Ishikawa (cell line): ENCODE measurements at regions not wholly inside any gene's neighbourhood (a gene's known extent, or its start where the extent isn't known, plus 50 kb on each side); places are given as distances from the start of the nearest gene placed in this dataset.

Experiments used
- CEBPB ChIP-seq: IDR thresholded peaks from 2 replicates; pipeline ENCODE4 v1.6.1; 2012
- CREB1 ChIP-seq: IDR thresholded peaks from 2 replicates; pipeline ENCODE4 v1.6.1; 2012; ENCODE audit warnings: low read depth
- EGR1 ChIP-seq: IDR thresholded peaks from 2 replicates; pipeline ENCODE4 v1.6.1; 2012
- EP300 ChIP-seq: IDR thresholded peaks from 2 replicates; pipeline ENCODE4 v1.6.1; 2012; ENCODE audit warnings: borderline replicate concordance
- FOXM1 ChIP-seq: IDR thresholded peaks from 2 replicates; pipeline ENCODE4 v1.6.1; 2012; ENCODE audit warnings: low read depth, borderline replicate concordance
- NFIC ChIP-seq: IDR thresholded peaks from 2 replicates; pipeline ENCODE4 v1.6.1; 2012
- RAD21 ChIP-seq: IDR thresholded peaks from 2 replicates; pipeline ENCODE4 v1.6.1; 2012; ENCODE audit warnings: low read depth
- TAF1 ChIP-seq: IDR thresholded peaks from 2 replicates; pipeline ENCODE4 v1.6.1; 2012; ENCODE audit warnings: low read depth, mild to moderate bottlenecking
- TCF12 ChIP-seq: IDR thresholded peaks from 2 replicates; pipeline ENCODE4 v1.6.1; 2012; ENCODE audit warnings: low read depth
- TEAD4 ChIP-seq: IDR thresholded peaks from 2 replicates; pipeline ENCODE4 v1.6.1; 2012
- YY1 ChIP-seq: IDR thresholded peaks from 2 replicates; pipeline ENCODE4 v1.6.1; 2012; ENCODE audit warnings: low read depth
- ZBTB7A ChIP-seq: IDR thresholded peaks from 2 replicates; pipeline ENCODE4 v1.6.1; 2012; ENCODE audit warnings: low read depth
- TF ChIP-seq, protein P1 (sequence below): IDR thresholded peaks from 2 replicates; pipeline ENCODE4 v1.6.1; 2012; ENCODE audit warnings: low read depth, mild to moderate bottlenecking
- TF ChIP-seq, protein P2 (sequence below): IDR thresholded peaks from 2 replicates; pipeline ENCODE4 v1.6.1; 2012
- TF ChIP-seq, protein P3 (sequence below): IDR thresholded peaks from 2 replicates; pipeline ENCODE4 v1.6.1; 2012

DNA sequence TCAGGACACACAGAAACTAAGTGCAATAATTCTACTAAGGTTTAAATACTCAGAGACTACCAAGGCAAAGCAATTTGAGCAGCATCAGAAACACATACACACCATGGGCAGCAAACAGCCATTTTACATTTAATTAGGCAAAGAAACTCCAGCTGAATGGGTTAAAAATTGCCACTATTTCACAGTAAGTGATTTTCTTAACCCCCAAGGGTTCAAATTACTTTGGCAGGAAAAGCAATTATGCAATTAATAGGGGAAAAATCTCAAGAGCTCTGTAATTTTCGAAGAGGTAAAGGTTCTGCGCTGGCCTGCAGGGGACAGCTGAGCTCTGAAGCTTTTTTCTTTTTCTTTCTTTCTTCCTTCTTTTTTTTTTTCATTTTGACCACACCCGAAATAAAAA is 206.2 kb upstream of the RRP15 start:
- TF ChIP-seq, protein P1, sequence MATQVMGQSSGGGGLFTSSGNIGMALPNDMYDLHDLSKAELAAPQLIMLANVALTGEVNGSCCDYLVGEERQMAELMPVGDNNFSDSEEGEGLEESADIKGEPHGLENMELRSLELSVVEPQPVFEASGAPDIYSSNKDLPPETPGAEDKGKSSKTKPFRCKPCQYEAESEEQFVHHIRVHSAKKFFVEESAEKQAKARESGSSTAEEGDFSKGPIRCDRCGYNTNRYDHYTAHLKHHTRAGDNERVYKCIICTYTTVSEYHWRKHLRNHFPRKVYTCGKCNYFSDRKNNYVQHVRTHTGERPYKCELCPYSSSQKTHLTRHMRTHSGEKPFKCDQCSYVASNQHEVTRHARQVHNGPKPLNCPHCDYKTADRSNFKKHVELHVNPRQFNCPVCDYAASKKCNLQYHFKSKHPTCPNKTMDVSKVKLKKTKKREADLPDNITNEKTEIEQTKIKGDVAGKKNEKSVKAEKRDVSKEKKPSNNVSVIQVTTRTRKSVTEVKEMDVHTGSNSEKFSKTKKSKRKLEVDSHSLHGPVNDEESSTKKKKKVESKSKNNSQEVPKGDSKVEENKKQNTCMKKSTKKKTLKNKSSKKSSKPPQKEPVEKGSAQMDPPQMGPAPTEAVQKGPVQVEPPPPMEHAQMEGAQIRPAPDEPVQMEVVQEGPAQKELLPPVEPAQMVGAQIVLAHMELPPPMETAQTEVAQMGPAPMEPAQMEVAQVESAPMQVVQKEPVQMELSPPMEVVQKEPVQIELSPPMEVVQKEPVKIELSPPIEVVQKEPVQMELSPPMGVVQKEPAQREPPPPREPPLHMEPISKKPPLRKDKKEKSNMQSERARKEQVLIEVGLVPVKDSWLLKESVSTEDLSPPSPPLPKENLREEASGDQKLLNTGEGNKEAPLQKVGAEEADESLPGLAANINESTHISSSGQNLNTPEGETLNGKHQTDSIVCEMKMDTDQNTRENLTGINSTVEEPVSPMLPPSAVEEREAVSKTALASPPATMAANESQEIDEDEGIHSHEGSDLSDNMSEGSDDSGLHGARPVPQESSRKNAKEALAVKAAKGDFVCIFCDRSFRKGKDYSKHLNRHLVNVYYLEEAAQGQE, result no peak
- TF ChIP-seq EGR1 (no peak), CREB1 (no peak), YY1 (no peak), TEAD4 (no peak), ZBTB7A (no peak), CEBPB (no peak), TAF1 (no peak)

DNA sequence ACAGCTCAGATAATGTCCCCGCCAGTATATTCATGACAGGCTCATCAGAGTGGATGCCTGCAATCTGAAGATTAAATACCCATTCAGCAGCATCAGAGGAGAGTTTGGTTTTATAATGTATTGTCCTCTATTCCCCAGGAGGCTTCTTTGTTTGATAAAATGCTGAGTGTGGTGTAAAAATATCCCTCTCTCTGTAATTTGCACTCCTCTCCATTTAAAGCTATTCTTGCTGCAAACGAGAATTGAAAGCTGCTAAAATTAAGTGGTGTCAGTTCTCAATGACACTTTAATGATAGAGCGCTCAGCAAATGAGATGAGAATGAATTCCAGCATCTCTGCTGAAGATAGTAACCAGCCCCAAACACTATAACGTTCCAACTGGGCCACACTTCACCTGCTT is 205.7 kb upstream of the RRP15 start:
- TF ChIP-seq RAD21, result no peak
- TF ChIP-seq, protein P1, result no peak

DNA sequence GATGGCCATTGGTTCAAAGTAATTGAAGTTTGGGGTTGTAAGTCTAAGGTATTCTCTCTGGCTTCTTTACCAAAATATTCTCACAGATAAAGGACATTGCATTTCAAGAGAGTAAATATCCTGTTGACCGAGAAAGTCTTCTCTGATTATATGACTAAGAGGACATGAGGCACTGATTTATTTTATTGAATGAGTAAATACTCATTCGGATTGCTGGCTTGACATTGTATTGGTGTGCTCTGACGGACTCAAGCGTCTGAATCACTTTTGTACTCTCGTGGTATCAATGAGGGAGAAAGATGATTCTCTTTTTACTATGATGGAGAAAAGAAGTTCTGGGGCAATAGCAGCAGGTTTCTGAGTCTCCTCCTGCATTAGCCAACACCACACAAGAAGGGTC is 205.3 kb upstream of the RRP15 start:
- TF ChIP-seq ZBTB7A, result no peak
- TF ChIP-seq YY1, result no peak
- TF ChIP-seq RAD21, result no peak
- no peak for TF ChIP-seq TCF12
- no peak for TF ChIP-seq CEBPB
- TF ChIP-seq NFIC, result no peak
- no peak for TF ChIP-seq TEAD4
- no peak for TF ChIP-seq TAF1
- no peak for TF ChIP-seq EGR1

DNA sequence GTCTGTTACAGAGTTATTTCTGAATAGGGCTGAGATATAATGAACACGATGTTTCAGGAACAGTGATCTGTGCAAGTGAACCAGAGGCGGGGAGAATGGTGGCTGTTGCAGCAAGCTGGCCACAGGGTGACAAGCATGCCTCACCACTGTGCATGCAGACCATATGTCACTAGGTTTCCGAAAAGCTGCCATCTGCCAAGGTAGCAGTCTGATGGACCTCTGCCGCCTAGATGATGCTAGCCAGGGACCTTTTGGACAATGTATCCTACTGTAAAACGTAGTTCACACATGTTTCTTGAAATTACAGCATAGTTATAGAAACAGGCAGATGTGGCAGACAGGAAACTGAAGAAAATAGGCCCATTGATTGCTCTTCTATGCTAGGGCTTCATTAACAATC is 204.2 kb upstream of the RRP15 start:
- TF ChIP-seq CEBPB, result no peak
- no peak for TF ChIP-seq RAD21
- TF ChIP-seq, protein P2, sequence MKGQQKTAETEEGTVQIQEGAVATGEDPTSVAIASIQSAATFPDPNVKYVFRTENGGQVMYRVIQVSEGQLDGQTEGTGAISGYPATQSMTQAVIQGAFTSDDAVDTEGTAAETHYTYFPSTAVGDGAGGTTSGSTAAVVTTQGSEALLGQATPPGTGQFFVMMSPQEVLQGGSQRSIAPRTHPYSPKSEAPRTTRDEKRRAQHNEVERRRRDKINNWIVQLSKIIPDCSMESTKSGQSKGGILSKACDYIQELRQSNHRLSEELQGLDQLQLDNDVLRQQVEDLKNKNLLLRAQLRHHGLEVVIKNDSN, result no peak

DNA sequence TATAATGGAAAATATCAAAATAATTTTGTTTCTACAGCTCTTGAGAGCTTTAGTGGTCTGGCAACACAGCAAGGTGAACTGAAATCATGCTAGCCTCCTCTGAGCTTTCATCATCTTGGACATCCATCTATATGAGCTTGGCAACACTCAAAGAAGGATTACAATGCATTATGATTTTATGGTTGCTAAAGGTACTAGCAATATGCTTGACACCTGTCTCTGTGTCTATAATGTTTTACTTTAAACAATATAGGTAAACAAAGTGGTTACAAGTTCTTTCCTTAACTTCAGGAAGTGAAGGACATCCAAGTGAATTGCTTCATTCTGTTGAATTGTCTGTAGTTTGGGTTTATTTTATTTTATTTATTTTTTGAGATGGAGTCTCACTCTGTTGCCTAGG is 203.7 kb upstream of the RRP15 start:
- TF ChIP-seq EGR1 (no peak), TEAD4 (no peak), ZBTB7A (no peak), EP300 (no peak), CEBPB (no peak), YY1 (no peak)

DNA sequence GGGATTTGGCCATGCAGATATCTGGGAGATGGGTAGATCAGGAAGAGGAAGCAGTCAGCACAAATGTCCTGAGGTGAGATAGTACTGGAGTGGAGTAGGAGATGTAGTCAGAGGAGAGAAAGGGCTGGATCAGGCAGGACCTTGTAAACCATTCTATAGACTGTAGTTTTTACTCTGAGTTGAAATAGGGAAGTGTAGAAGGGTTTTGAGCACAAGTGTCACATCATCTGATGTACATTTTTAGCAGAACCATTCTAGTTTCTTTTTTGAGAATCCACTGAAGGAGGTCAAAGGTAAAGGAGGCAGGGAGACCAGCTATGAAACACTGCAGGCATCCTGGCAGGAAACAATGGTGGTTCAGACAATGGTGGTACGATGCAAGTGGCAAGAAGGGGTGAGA is 194.6 kb upstream of the RRP15 start:
- TF ChIP-seq RAD21, result no peak
- TF ChIP-seq, protein P3, sequence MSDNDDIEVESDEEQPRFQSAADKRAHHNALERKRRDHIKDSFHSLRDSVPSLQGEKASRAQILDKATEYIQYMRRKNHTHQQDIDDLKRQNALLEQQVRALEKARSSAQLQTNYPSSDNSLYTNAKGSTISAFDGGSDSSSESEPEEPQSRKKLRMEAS, result no peak
- no peak for TF ChIP-seq NFIC
- TF ChIP-seq, protein P1, result no peak
- no peak for TF ChIP-seq CREB1
- TF ChIP-seq, protein P2, result no peak
- TF ChIP-seq EGR1, result no peak
- TF ChIP-seq FOXM1, result no peak
- TF ChIP-seq TCF12, result no peak
- TF ChIP-seq CEBPB, result no peak
- TF ChIP-seq YY1, result no peak
- no peak for TF ChIP-seq ZBTB7A
- no peak for TF ChIP-seq TAF1
- no peak for TF ChIP-seq TEAD4
- TF ChIP-seq EP300, result no peak
